ENCODE measurements at regions not wholly inside any gene's neighbourhood (a gene's known extent, or its start where the extent isn't known, plus 50 kb on each side); places are given as distances from the start of the nearest gene placed in this dataset.

GRCh38 chr13:43985422-43986072 lies 105.8 kb downstream of the LACC1 start:
- no peak for DNase-seq

GRCh38 chr13:43986421-43986981 lies 106.8 kb downstream of the LACC1 start:
- no peak for DNase-seq

- DNase-seq: no peak
Observed at GRCh38 chr13:43988302-43988701, 108.6 kb downstream of the LACC1 start.

GRCh38 chr13:43990021-43990420 lies 110.3 kb downstream of the LACC1 start:
- DNase-seq: no peak

GRCh38 chr13:43990829-43991228 lies 111.1 kb downstream of the LACC1 start:
- DNase-seq: no peak

- DNase-seq: no peak
Observed at GRCh38 chr13:43991773-43992201, 112.1 kb downstream of the LACC1 start.

GRCh38 chr13:43992211-43992610 lies 112.5 kb downstream of the LACC1 start:
- no peak for DNase-seq

GRCh38 chr13:43994999-43995859 lies 115.5 kb downstream of the LACC1 start:
- no peak for DNase-seq

- no peak for DNase-seq
Observed at GRCh38 chr13:43996221-43996620, 116.5 kb downstream of the LACC1 start.

GRCh38 chr13:44003481-44003880 lies 123.8 kb downstream of the LACC1 start:
- no peak for DNase-seq

GRCh38 chr13:44004878-44005277 lies 125.2 kb downstream of the LACC1 start:
- no peak for DNase-seq

- DNase-seq: no peak
Observed at GRCh38 chr13:44007451-44007850, 127.7 kb downstream of the LACC1 start.

- no peak for DNase-seq
Observed at GRCh38 chr13:44011036-44011435, 131.3 kb downstream of the LACC1 start.

- DNase-seq: no peak
Observed at GRCh38 chr13:44012910-44013757, 133.4 kb downstream of the LACC1 start.

- no peak for DNase-seq
Observed at GRCh38 chr13:44013758-44014291, 134.1 kb downstream of the LACC1 start.

- DNase-seq: no peak
Observed at GRCh38 chr13:44014501-44014900, 134.8 kb downstream of the LACC1 start.

- DNase-seq: no peak
Observed at GRCh38 chr13:44015118-44015517, 135.4 kb downstream of the LACC1 start.

GRCh38 chr13:44015811-44016210 lies 136.1 kb downstream of the LACC1 start:
- DNase-seq: no peak

GRCh38 chr13:44017756-44018309 lies 138.1 kb downstream of the LACC1 start:
- DNase-seq: no peak

GRCh38 chr13:44019651-44020050 lies 139.9 kb downstream of the LACC1 start:
- DNase-seq: no peak

- no peak for DNase-seq
Observed at GRCh38 chr13:44021422-44021821, 141.7 kb downstream of the LACC1 start.

- DNase-seq: no peak
Observed at GRCh38 chr13:44022196-44022595, 142.5 kb downstream of the LACC1 start.

Measured in stimulated activated CD4-positive, alpha-beta T cell treated with anti-CD3 and anti-CD28 coated beads, Interleukin-1b, Interleukin-23, amount 100 ng/mL, for 48 hours (primary cell).